HL-60 (cell line): ENCODE measurements at regions not wholly inside any gene's neighbourhood (a gene's known extent, or its start where the extent isn't known, plus 50 kb on each side); places are given as distances from the start of the nearest gene placed in this dataset.

Experiments
- GABPA ChIP-seq: IDR thresholded peaks from 2 replicates; pipeline ENCODE4 v1.6.1; 2012; ENCODE audit warnings: low read depth
- POLR2AphosphoS5 ChIP-seq: IDR thresholded peaks from 2 replicates; pipeline ENCODE4 v1.6.1; 2012; ENCODE audit warnings: low read depth

- TF ChIP-seq POLR2AphosphoS5: no peak
- TF ChIP-seq GABPA: no peak
These were observed 169.9 kb downstream of the CD24 start for GRCh38 chr6:106804346-106805335.
